ENCODE measurements at regions not wholly inside any gene's neighbourhood (a gene's known extent, or its start where the extent isn't known, plus 50 kb on each side); places are given as distances from the start of the nearest gene placed in this dataset.

DNA sequence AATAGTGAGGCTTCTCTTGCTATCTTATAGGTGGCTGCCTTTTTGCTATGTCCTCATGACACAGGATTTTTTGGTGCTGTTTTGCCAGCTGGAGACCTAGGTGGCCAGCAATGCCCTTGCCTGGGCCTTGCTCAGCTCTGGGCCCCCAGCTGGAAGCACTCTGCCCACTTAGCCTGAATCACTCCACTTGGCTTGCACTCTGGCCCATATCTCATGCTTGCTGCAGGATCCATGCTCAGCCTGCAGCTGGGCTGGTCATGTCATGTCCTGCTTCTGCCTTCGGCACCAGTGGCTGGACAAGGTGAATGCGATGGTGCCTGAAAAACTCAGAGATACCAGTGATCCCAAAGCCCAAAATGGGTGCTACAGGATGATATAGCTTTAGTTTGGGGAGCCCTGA lies 818.6 kb upstream of the FAT3 start:
- Histone ChIP-seq H3K9me3 (no peaks in the 10 kb centered on the region), H3K36me3 (no peaks in the 10 kb centered on the region), H3K27ac (no peak overlapping the region), H3K27me3 (no peaks in the 10 kb centered on the region), H3K4me3 (no peak overlapping the region), H3K4me1 (no peaks in the 10 kb centered on the region)
- TF ChIP-seq CTCF (IDR thresholded peaks at IDR 0.05) = no peak
- DNase-seq (ENCODE audit: low spot score) = no peak

- Histone ChIP-seq H3K4me3 (no peak overlapping the region), H3K27me3 (no peaks in the 10 kb centered on the region), H3K9me3 (no peaks in the 10 kb centered on the region), H3K4me1 (no peaks in the 10 kb centered on the region), H3K36me3 (no peaks in the 10 kb centered on the region), H3K27ac (no peak overlapping the region)
- no peak for DNase-seq (ENCODE audit: low spot score)
- TF ChIP-seq CTCF (IDR thresholded peaks at IDR 0.05) = no peak
These were observed 820.3 kb upstream of the FAT3 start for GRCh38 chr11:91404344-91404743.

DNA sequence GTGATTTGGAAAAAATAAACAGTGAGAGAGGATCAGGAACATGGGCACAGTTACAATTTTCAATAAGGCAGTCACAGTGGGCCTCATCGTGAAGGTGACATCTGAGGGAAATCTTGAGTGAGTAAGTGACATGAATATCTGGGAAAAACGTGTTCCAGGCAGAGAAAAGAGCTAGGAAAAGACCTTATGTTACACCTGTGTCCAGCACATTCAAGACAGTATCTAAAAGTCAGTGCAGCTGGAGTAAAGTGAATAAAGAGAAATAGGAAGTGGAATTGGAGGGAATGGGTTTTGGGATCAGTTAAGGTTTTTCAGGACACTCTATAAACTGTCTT lies 827.5 kb upstream of the FAT3 start:
- Histone ChIP-seq H3K4me1 (no peaks in the 10 kb centered on the region), H3K4me3 (no peak overlapping the region), H3K36me3 (no peaks in the 10 kb centered on the region), H3K9me3 (no peaks in the 10 kb centered on the region), H3K27ac (no peak overlapping the region), H3K27me3 (no peaks in the 10 kb centered on the region)
- DNase-seq (ENCODE audit: low spot score) = no peak
- no peak for TF ChIP-seq CTCF (IDR thresholded peaks at IDR 0.05)

DNA sequence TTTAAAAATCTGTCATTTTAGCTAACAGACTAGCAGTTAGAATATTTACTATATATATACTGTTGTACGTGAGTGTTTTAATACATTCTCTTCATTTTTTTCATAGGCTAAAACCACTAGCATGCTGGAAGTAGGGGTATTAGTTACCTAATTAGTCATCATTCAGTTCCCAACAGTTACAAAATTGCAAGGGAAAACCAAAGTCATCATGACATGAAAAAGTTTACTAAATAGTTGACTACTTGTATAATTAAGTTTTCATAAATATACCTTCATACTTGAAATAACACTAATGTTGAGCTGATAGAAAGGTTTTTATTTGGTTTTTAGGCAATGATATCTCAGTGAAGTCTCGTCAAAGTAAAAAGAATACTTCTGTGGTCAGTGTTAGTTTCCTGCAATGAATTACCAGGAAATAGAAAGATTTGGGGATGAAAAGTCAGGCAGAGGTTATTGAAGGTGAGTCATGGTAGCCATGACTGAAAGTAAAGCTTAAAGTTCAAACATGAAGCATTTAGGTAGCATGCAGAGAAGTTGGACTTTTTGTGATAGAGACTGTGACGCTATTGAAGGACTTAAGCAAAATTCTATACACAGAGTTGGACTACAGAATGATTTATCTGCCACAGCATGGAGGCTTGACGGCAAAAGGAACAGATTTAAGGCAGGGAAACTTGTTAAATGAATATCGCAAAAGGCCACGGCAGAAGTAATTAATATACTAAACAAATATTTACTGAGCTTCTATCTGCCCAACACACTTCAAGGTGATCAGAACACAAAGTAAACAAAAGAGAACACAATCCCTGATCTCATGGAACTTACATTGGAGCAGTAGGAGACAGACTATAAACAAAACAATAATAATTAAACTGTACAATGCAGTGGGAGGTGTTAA lies 828.1 kb upstream of the FAT3 start:
- no peak overlapping the region for H3K4me3 ChIP-seq
- no peak for DNase-seq (ENCODE audit: low spot score)
- H3K9me3 ChIP-seq = no peaks in the 10 kb centered on the region
- no peak for TF ChIP-seq CTCF (IDR thresholded peaks at IDR 0.05)
- H3K27me3 ChIP-seq = no peaks in the 10 kb centered on the region
- no peak overlapping the region for H3K27ac ChIP-seq
- H3K4me1 ChIP-seq = no peaks in the 10 kb centered on the region
- H3K36me3 ChIP-seq = no peaks in the 10 kb centered on the region

GRCh38 chr11:91394727-91395414 lies 829.7 kb upstream of the FAT3 start:
- no peaks in the 10 kb centered on the region for H3K27me3 ChIP-seq
- no peaks in the 10 kb centered on the region for H3K4me1 ChIP-seq
- H3K36me3 ChIP-seq = no peaks in the 10 kb centered on the region
- no peak for DNase-seq (ENCODE audit: low spot score)
- TF ChIP-seq CTCF (IDR thresholded peaks at IDR 0.05) = no peak
- no peak overlapping the region for H3K4me3 ChIP-seq
- H3K9me3 ChIP-seq = no peaks in the 10 kb centered on the region
- no peak overlapping the region for H3K27ac ChIP-seq

Measured in right atrium auricular region (tissue), 2 donors.